AG10803 (cell line): ENCODE measurements at regions not wholly inside any gene's neighbourhood (a gene's known extent, or its start where the extent isn't known, plus 50 kb on each side); places are given as distances from the start of the nearest gene placed in this dataset.

Experiments used
- DNase-seq: peaks from one replicate; pipeline ENCODE4 v3.0.0; 2010; ENCODE audit warnings: low read depth
- H3K4me3 ChIP-seq: 2 replicates; pipeline ENCODE4 v1.5.1; 2011; ENCODE audit warnings: mild to moderate bottlenecking, low read length, control low read depth
- CTCF ChIP-seq: conservative IDR thresholded peaks from 2 replicates; pipeline ENCODE4 v1.5.1; 2011; ENCODE audit warnings: mild to moderate bottlenecking, low read length, control low read depth, inconsistent platforms

DNA sequence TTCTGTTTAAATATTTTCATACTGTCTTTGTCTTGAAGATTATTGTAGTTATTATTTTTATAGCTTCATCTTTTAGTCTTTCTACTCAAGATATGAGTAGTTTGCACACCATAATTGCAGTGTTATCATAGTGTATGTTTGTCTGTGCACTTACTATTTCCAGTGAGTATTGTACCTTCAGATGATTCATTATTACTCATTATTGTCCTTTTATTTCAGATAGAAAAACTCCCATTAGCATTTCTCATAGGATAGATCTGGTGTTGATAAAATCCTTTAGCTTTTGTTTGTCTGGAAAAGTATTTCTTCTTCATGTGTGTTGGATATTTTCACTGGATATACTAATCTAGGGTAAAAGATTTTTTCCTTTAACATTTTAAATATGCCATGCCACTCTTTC lies 646.2 kb upstream of the GRM3 start:
- TF ChIP-seq CTCF = no peak
- DNase-seq = no peak
- H3K4me3 ChIP-seq = no peak overlapping the region

DNA sequence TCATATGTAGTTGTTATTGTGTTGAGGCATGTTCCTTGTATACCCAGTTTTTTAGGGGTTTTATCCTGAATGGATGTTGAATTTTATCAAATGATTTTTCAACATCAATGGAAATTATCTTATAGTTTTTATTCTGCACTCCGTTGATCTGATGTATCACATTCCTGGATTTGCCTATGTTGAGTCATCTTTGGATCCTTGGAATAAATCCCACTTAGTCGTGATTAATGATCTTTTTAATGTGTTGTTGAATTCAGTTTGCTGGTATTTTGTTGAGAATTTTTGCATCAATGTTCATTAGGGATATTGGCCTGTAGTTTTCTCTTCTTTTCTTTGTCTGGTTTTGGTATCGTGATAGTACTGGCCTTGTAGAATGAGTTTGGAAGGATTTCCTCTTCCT lies 648.6 kb upstream of the GRM3 start:
- TF ChIP-seq CTCF = no peak
- no peak for DNase-seq
- no peak overlapping the region for H3K4me3 ChIP-seq

GRCh38 chr7:85980740-85981139 lies 663.0 kb upstream of the GRM3 start:
- no peak for TF ChIP-seq CTCF
- no peak for DNase-seq
- H3K4me3 ChIP-seq = no peak overlapping the region

- DNase-seq = no peak
These were observed 669.5 kb upstream of the GRM3 start for GRCh38 chr7:85974176-85974575.

GRCh38 chr7:85972504-85973141 lies 671.1 kb upstream of the GRM3 start:
- no peak for DNase-seq
- H3K4me3 ChIP-seq = no peak overlapping the region
- TF ChIP-seq CTCF = no peak

More at GRCh38 chr7:85974176-85974575, 669.5 kb upstream of the GRM3 start:
- no peak for TF ChIP-seq CTCF
- H3K4me3 ChIP-seq = no peak overlapping the region

DNA sequence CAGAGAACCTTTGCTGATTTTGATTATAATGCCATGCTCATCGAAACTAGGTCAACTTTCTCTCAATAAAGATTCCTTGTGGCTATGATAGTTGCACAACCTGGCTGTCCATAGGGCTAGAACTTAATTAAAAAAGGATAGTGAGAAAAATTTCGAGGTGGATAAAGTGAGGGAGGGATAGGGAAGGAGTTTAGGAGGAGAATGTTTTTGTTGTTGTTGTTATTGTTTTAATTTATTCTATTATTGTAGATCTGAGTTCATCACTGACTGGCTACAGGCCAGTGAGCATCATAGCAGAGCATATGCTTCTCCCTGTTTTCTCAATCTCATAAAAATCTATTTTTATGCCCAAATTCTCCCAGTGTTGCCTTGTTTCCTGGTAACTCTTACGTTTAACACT lies 688.7 kb upstream of the GRM3 start:
- no peak for DNase-seq
- no peak for TF ChIP-seq CTCF
- H3K4me3 ChIP-seq = no peak overlapping the region

- no peak for DNase-seq
- no peak for TF ChIP-seq CTCF
These were observed 692.8 kb upstream of the GRM3 start for GRCh38 chr7:85950871-85951270.

More at GRCh38 chr7:85950871-85951270, 692.8 kb upstream of the GRM3 start:
- H3K4me3 ChIP-seq = no peak overlapping the region
